K562 (cell line): ENCODE measurements at regions not wholly inside any gene's neighbourhood (a gene's known extent, or its start where the extent isn't known, plus 50 kb on each side); places are given as distances from the start of the nearest gene placed in this dataset.

Experiments used
- ARID1B ChIP-seq: fragments of 450-650 bp; IDR thresholded peaks from 2 replicates; pipeline ENCODE4 v1.6.1; 2016; ENCODE audit warnings: antibody characterized with exemption, mild to moderate bottlenecking, inconsistent platforms
- ATF3 ChIP-seq, 2 experiments: fragments of 450-650 bp in 1 of 2; sonication (generic) in 1 of 2; formaldehyde crosslinking in 1 of 2; IDR thresholded peaks in 1 of 2; conservative IDR thresholded peaks in 1 of 2; 2 replicates each; pipeline versions ENCODE4 v1.6.1 to v1.8.1; 2016 to 2023; ENCODE audit warnings: mild to moderate bottlenecking in 2 of 2, moderate library complexity in 2 of 2, inconsistent platforms in 1 of 2, missing genetic modification reagents in 1 of 2
- KLF16 ChIP-seq: IDR thresholded peaks from 2 replicates; pipeline ENCODE4 v1.6.1; 2016; ENCODE audit warnings: antibody characterized with exemption
- MIER1 ChIP-seq: fragments of 450-650 bp; IDR thresholded peaks from 2 replicates; pipeline ENCODE4 v1.6.1; 2016; ENCODE audit warnings: antibody characterized with exemption, mild to moderate bottlenecking, low read depth
- PHB2 ChIP-seq: fragments of 450-650 bp; IDR thresholded peaks from 2 replicates; pipeline ENCODE4 v1.6.1; 2017; ENCODE audit warnings: low read depth
- POLR2AphosphoS5 ChIP-seq: IDR thresholded peaks from 2 replicates; pipeline ENCODE4 v1.6.1; 2011; ENCODE audit warnings: mild to moderate bottlenecking, low read depth, low read length, moderate library complexity; ENCODE audit not compliant: control insufficient read depth, insufficient read depth
- STAT5B ChIP-seq: fragments of 250-450 bp; sonication (Bioruptor Pico); IDR thresholded peaks from 2 replicates; pipeline ENCODE4 v1.8.0; 2021; ENCODE audit warnings: mild to moderate bottlenecking, inconsistent platforms
- THAP7 ChIP-seq: fragments of 250-450 bp; sonication (Bioruptor Pico); IDR thresholded peaks from 2 replicates; pipeline ENCODE4 v1.5.0; 2021
- ZNF740 ChIP-seq, 3 experiments: fragments of 200-800 bp in 1 of 3; sonication (Bioruptor generic) in 1 of 3; sonication (generic) in 1 of 3; formaldehyde crosslinking in 1 of 3; IDR thresholded peaks; 2 replicates each; pipeline versions ENCODE4 v1.6.1 to v1.8.0; 2016 to 2022; ENCODE audit warnings: mild to moderate bottlenecking in 2 of 3, missing compliant biosample characterization in 2 of 3, missing genetic modification characterization in 2 of 3, missing genetic modification reagents in 1 of 3
- ZNF780A ChIP-seq: fragments of 250-450 bp; sonication (Bioruptor Pico); IDR thresholded peaks from 2 replicates; pipeline ENCODE4 v1.5.0; 2021; ENCODE audit warnings: mild to moderate bottlenecking

GRCh38 chr2:22741216-22741615, 643.8 kb upstream of the KLHL29 start (continued):
- TF ChIP-seq ZNF740 (CRISPR knock-in tag; IDR thresholded peaks at IDR 0.05) (no peak), ZNF740 (tag; IDR thresholded peaks at IDR 0.05) (no peak), ARID1B (no peak), KLF16 (no peak), THAP7 (CRISPR knock-in tag) (no peak), POLR2AphosphoS5 (no peak), ZNF780A (CRISPR knock-in tag) (no peak), STAT5B (no peak), PHB2 (no peak), MIER1 (no peak), ATF3 (IDR thresholded peaks at IDR 0.05) (no peak), ATF3 (CRISPR knock-in tag; conservative IDR thresholded peaks at IDR 0.05) (no peak)
